HL-60 (cell line): ENCODE measurements at regions not wholly inside any gene's neighbourhood (a gene's known extent, or its start where the extent isn't known, plus 50 kb on each side); places are given as distances from the start of the nearest gene placed in this dataset.

Experiments
- GABPA ChIP-seq: IDR thresholded peaks from 2 replicates; pipeline ENCODE4 v1.6.1; 2012; ENCODE audit warnings: low read depth
- TF ChIP-seq, protein P1 (sequence below): IDR thresholded peaks from one replicate; pipeline ENCODE4 v1.5.1; 2011; ENCODE audit warnings: low read length, control low read depth, inconsistent platforms; ENCODE audit not compliant: insufficient read depth
- TF ChIP-seq, protein P2 (sequence below): IDR thresholded peaks from 2 replicates; pipeline ENCODE4 v1.6.1; 2012; ENCODE audit warnings: low read depth; ENCODE audit not compliant: insufficient replicate concordance

DNA sequence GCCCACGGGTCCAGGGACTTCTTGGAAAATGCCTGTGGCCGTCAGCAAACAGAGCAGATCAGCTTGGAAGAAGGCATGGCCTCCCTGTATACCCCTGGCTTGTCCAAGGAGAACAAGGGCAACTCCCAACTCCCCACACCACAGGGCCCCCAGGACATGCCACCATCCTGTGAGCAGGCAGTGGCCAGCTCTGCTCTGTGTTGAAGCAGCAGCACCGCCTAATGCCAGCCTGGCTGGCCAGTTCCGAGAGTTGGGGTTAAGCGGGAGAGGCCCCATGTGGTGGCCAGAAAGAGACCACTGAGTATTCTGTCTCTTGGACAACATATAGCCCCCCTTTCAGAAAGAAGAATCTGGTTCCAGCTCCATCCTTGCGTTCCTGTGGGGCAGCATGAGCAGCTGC is 209.2 kb downstream of the CTTN start:
- TF ChIP-seq, protein P1, sequence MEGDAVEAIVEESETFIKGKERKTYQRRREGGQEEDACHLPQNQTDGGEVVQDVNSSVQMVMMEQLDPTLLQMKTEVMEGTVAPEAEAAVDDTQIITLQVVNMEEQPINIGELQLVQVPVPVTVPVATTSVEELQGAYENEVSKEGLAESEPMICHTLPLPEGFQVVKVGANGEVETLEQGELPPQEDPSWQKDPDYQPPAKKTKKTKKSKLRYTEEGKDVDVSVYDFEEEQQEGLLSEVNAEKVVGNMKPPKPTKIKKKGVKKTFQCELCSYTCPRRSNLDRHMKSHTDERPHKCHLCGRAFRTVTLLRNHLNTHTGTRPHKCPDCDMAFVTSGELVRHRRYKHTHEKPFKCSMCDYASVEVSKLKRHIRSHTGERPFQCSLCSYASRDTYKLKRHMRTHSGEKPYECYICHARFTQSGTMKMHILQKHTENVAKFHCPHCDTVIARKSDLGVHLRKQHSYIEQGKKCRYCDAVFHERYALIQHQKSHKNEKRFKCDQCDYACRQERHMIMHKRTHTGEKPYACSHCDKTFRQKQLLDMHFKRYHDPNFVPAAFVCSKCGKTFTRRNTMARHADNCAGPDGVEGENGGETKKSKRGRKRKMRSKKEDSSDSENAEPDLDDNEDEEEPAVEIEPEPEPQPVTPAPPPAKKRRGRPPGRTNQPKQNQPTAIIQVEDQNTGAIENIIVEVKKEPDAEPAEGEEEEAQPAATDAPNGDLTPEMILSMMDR = no peak
- TF ChIP-seq, protein P2, sequence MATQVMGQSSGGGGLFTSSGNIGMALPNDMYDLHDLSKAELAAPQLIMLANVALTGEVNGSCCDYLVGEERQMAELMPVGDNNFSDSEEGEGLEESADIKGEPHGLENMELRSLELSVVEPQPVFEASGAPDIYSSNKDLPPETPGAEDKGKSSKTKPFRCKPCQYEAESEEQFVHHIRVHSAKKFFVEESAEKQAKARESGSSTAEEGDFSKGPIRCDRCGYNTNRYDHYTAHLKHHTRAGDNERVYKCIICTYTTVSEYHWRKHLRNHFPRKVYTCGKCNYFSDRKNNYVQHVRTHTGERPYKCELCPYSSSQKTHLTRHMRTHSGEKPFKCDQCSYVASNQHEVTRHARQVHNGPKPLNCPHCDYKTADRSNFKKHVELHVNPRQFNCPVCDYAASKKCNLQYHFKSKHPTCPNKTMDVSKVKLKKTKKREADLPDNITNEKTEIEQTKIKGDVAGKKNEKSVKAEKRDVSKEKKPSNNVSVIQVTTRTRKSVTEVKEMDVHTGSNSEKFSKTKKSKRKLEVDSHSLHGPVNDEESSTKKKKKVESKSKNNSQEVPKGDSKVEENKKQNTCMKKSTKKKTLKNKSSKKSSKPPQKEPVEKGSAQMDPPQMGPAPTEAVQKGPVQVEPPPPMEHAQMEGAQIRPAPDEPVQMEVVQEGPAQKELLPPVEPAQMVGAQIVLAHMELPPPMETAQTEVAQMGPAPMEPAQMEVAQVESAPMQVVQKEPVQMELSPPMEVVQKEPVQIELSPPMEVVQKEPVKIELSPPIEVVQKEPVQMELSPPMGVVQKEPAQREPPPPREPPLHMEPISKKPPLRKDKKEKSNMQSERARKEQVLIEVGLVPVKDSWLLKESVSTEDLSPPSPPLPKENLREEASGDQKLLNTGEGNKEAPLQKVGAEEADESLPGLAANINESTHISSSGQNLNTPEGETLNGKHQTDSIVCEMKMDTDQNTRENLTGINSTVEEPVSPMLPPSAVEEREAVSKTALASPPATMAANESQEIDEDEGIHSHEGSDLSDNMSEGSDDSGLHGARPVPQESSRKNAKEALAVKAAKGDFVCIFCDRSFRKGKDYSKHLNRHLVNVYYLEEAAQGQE = no peak
- no peak for TF ChIP-seq GABPA
